ENCODE measurements at regions not wholly inside any gene's neighbourhood (a gene's known extent, or its start where the extent isn't known, plus 50 kb on each side); places are given as distances from the start of the nearest gene placed in this dataset.

- Histone ChIP-seq H3K36me3 (ENCODE audit: control insufficient read depth in 2 of 4, insufficient read depth in 4 of 4, low read length in 3 of 4) (no peaks in the 10 kb centered on the region), H4K5ac (ENCODE audit: insufficient read length, low read depth, low read length) (no peak overlapping the region), H2AK5ac (ENCODE audit: low read depth, low read length) (no peak overlapping the region), H3K4ac (replicated peaks; ENCODE audit: insufficient read length, low read depth, low read length) (no peak overlapping the region), H3K18ac (ENCODE audit: extremely low read depth, low read length) (no peak overlapping the region), H2BK5ac (ENCODE audit: low read depth, low read length) (no peak overlapping the region), H4K20me1 (replicated peaks in 1 of 2; ENCODE audit: control insufficient read depth in 1 of 2, insufficient read depth in 2 of 2, low read length in 2 of 2) (no peaks in the 10 kb centered on the region), H3K56ac (replicated peaks; ENCODE audit: insufficient read length, low read depth, low read length) (no peak overlapping the region), H3K79me1 (ENCODE audit: low read depth, low read length) (no peaks in the 10 kb centered on the region), H3K9me3 (ENCODE audit: insufficient read depth in 2 of 2, low read depth in 1 of 2, low read length in 1 of 2) (no peaks in the 10 kb centered on the region), H3K23ac (ENCODE audit: insufficient read length) (no peak overlapping the region), H3K4me2 (ENCODE audit: insufficient read depth in 1 of 2, low read depth in 2 of 2, low read length in 2 of 2) (no peak overlapping the region), H3K27ac (ENCODE audit: low read depth, low read length) (no peak overlapping the region), H4K91ac (replicated peaks; ENCODE audit: insufficient read length, low read length) (no peak overlapping the region), H3K4me3 (ENCODE audit: extremely low read depth in 1 of 4, insufficient read depth in 2 of 4, low read depth in 3 of 4, low read length in 4 of 4) (no peak overlapping the region), H2AFZ (ENCODE audit: low read length) (no peak overlapping the region), H3K14ac (ENCODE audit: insufficient read length) (no peak overlapping the region), H2BK20ac (ENCODE audit: low read length) (no peak overlapping the region), H3K23me2 (ENCODE audit: low read depth, low read length) (no peaks in the 10 kb centered on the region; the same call in 1 of the 2 replicates), H3K27me3 (replicated peaks in 1 of 4; ENCODE audit: control insufficient read depth in 3 of 4, extremely low read depth in 1 of 4, insufficient read depth in 3 of 4, low read length in 3 of 4) (no peaks in the 10 kb centered on the region), H3K9ac (replicated peaks in 1 of 4; ENCODE audit: extremely low read depth in 1 of 4, low read depth in 3 of 4, low read length in 3 of 4) (no peak overlapping the region), H2BK12ac (ENCODE audit: low read depth, low read length) (no peak overlapping the region), H2BK15ac (ENCODE audit: low read length) (no peak overlapping the region), H3K79me2 (ENCODE audit: control insufficient read depth in 1 of 2, insufficient read depth in 2 of 2, low read length in 2 of 2) (no peaks in the 10 kb centered on the region), H4K8ac (ENCODE audit: extremely low read depth, insufficient read depth, low read length) (no peak overlapping the region), H2BK120ac (replicated peaks; ENCODE audit: low read depth, low read length) (no peak overlapping the region), H3K4me1 (replicated peaks in 1 of 4; ENCODE audit: control insufficient read depth in 3 of 4, insufficient read depth in 4 of 4, low read length in 3 of 4) (no peaks in the 10 kb centered on the region)
- 96% methylated on average over 1 of the region's 1 CpG; no CpG with 5 or more reads in 1 of the 2 experiments for WGBS, 2 experiments (ENCODE audit: extremely low coverage in 1 of 2, insufficient coverage in 1 of 2, insufficient read length in 1 of 2, insufficient replicate concordance in 2 of 2, low coverage in 1 of 2, low lambda C conversion rate in 2 of 2, missing lambda C conversion rate in 1 of 2)
- TF ChIP-seq ATF2 (IDR thresholded peaks at IDR 0.05; ENCODE audit: low read length), result no peak
- no peak for TF ChIP-seq RBBP5 (IDR thresholded peaks at IDR 0.05; ENCODE audit: borderline replicate concordance, low read depth, low read length)
- TF ChIP-seq FOSL1 (IDR thresholded peaks at IDR 0.05; ENCODE audit: insufficient read depth, low read depth, low read length), result no peak
- TF ChIP-seq POLR2AphosphoS5 (IDR thresholded peaks at IDR 0.05; ENCODE audit: low read depth, low read length), result no peak
- no peak for TF ChIP-seq BACH1 (IDR thresholded peaks at IDR 0.05; ENCODE audit: low read length)
- no peak for TF ChIP-seq ZNF274 (IDR thresholded peaks at IDR 0.05; ENCODE audit: borderline replicate concordance, extremely low read depth, low read length)
- no peak for TF ChIP-seq USF2 (IDR thresholded peaks at IDR 0.05; ENCODE audit: low read length)
- no peak for TF ChIP-seq SIX5 (IDR thresholded peaks at IDR 0.05; ENCODE audit: low read depth, low read length)
- TF ChIP-seq KDM1A (IDR thresholded peaks at IDR 0.05; ENCODE audit: borderline replicate concordance, low read length), result no peak
- no peak for TF ChIP-seq CTCF (IDR thresholded peaks at IDR 0.05; ENCODE audit: control extremely low read depth in 1 of 3, insufficient read depth in 1 of 3, low read depth in 1 of 3, low read length in 3 of 3)
- DNase-seq (ENCODE audit: low read depth in 1 of 2, low spot score in 2 of 2) (no peak), FAIRE-seq (no peak)
- ChIA-PET POLR2A (ENCODE audit: partially characterized antibody) (no interaction called here), CTCF (ENCODE audit: partially characterized antibody) (no interaction called here)
These were observed 120.1 kb upstream of the ADGRF1 start for GRCh38 chr6:47162231-47162630.
